ENCODE measurements at regions not wholly inside any gene's neighbourhood (a gene's known extent, or its start where the extent isn't known, plus 50 kb on each side); places are given as distances from the start of the nearest gene placed in this dataset.

GRCh38 chr3:18579661-18580060 is 154.5 kb upstream of the SATB1 start:
- TF ChIP-seq POLR2A (IDR thresholded peaks at IDR 0.05; ENCODE audit: low read depth, low read length), result no peak
- no peak for TF ChIP-seq TAF1 (IDR thresholded peaks at IDR 0.05; ENCODE audit: borderline replicate concordance, low read depth, low read length)

Data from GM12892 (cell line).